ENCODE measurements at regions not wholly inside any gene's neighbourhood (a gene's known extent, or its start where the extent isn't known, plus 50 kb on each side); places are given as distances from the start of the nearest gene placed in this dataset.

- DNase-seq (ENCODE audit: low spot score), result no peak
Measured at GRCh38 chr11:16685914-16686313, 52.5 kb upstream of the C11orf58 start.

- DNase-seq (ENCODE audit: low spot score), result no peak
Measured at GRCh38 chr11:16678466-16679116, 59.9 kb upstream of the C11orf58 start.

GRCh38 chr11:16669799-16670415 lies 68.5 kb upstream of the C11orf58 start:
- no peak for DNase-seq (ENCODE audit: low spot score)

GRCh38 chr11:16632295-16633200 lies 105.9 kb upstream of the C11orf58 start:
- no peak for DNase-seq (ENCODE audit: low spot score)

- no peak for DNase-seq (ENCODE audit: low spot score)
Measured at GRCh38 chr11:16630651-16631050, 107.8 kb upstream of the C11orf58 start.

- DNase-seq (ENCODE audit: low spot score), result no peak
Measured at GRCh38 chr11:16618431-16618830, 120.0 kb upstream of the C11orf58 start.

GRCh38 chr11:16615480-16615879 lies 123.0 kb upstream of the C11orf58 start:
- no peak for DNase-seq (ENCODE audit: low spot score)

- DNase-seq (ENCODE audit: low spot score), result peak; percentile 91
Measured at GRCh38 chr11:16613512-16614381, 124.7 kb upstream of the C11orf58 start.

- no peak for DNase-seq (ENCODE audit: low spot score)
Measured at GRCh38 chr11:16613262-16613511, 125.3 kb upstream of the C11orf58 start.

GRCh38 chr11:16612566-16613261 lies 125.7 kb upstream of the C11orf58 start:
- no peak for DNase-seq (ENCODE audit: low spot score)

- DNase-seq (ENCODE audit: low spot score), result no peak
Measured at GRCh38 chr11:16611926-16612565, 126.4 kb upstream of the C11orf58 start.

- DNase-seq (ENCODE audit: low spot score), result no peak
Measured at GRCh38 chr11:16611401-16611921, 127.0 kb upstream of the C11orf58 start.

GRCh38 chr11:16610738-16611388 lies 127.6 kb upstream of the C11orf58 start:
- DNase-seq (ENCODE audit: low spot score), result no peak

- DNase-seq (ENCODE audit: low spot score), result no peak
Measured at GRCh38 chr11:16610213-16610737, 128.2 kb upstream of the C11orf58 start.

GRCh38 chr11:16609769-16610168 lies 128.7 kb upstream of the C11orf58 start:
- no peak for DNase-seq (ENCODE audit: low spot score)

GRCh38 chr11:16607675-16608644 lies 130.5 kb upstream of the C11orf58 start:
- peak; percentile 67 for DNase-seq (ENCODE audit: low spot score)

GRCh38 chr11:16606784-16607674 lies 131.4 kb upstream of the C11orf58 start:
- no peak for DNase-seq (ENCODE audit: low spot score)
